Esophagus muscularis mucosa (tissue), 4 donors: ENCODE measurements at regions not wholly inside any gene's neighbourhood (a gene's known extent, or its start where the extent isn't known, plus 50 kb on each side); places are given as distances from the start of the nearest gene placed in this dataset.

Experiments
- DNase-seq: peaks from one replicate; pipeline ENCODE4 v3.0.0-alpha.2; 2017; ENCODE audit errors: extremely low spot score
- H3K27ac ChIP-seq, 4 donors: fragments of 200-600 bp; sonication (generic); replicated peaks in 1 of 4; 1 replicate in 3 of 4; 2 replicates in 1 of 4; pipeline ENCODE4 v1.5.1; 2016 to 2019; ENCODE audit warnings: mild to moderate bottlenecking in 1 of 4
- H3K27me3 ChIP-seq, 4 donors: fragments of 200-600 bp; sonication (generic); one replicate each; pipeline versions ENCODE4 v1.5.1 to v1.6.0; 2016 to 2019
- H3K36me3 ChIP-seq, 4 donors: fragments of 200-600 bp; sonication (generic); one replicate each; pipeline ENCODE4 v1.5.1; 2016 to 2019
- H3K4me1 ChIP-seq, 4 donors: fragments of 200-600 bp; sonication (generic); one replicate each; pipeline ENCODE4 v1.5.1; 2016 to 2019
- H3K4me3 ChIP-seq, 4 donors: fragments of 200-600 bp; sonication (generic); 1 replicate in 2 of 4; 2 replicates in 2 of 4; pipeline ENCODE4 v1.5.1; 2016 to 2019; ENCODE audit warnings: mild to moderate bottlenecking in 4 of 4, moderate library complexity in 1 of 4
- H3K9me3 ChIP-seq, 4 donors: fragments of 200-600 bp; sonication (generic); 1 replicate in 3 of 4; 2 replicates in 1 of 4; pipeline ENCODE4 v1.5.1; 2016 to 2019
- EP300 ChIP-seq: sonication (generic); formaldehyde crosslinking; IDR thresholded peaks from one replicate; pipeline ENCODE4 v1.6.1; 2017; ENCODE audit warnings: antibody characterized with exemption
- POLR2A ChIP-seq: fragments of 450-650 bp; IDR thresholded peaks from one replicate; pipeline ENCODE4 v1.6.1; 2017; ENCODE audit warnings: antibody characterized with exemption, moderate library complexity, mild to moderate bottlenecking, low read depth
- POLR2AphosphoS5 ChIP-seq, 2 donors: sonication (generic); formaldehyde crosslinking; IDR thresholded peaks; one replicate each; pipeline ENCODE4 v1.6.1; 2017; ENCODE audit warnings: antibody characterized with exemption in 2 of 2
- WGBS: methylation state at CpG from one replicate; pipeline ENCODE4 v1.1.5; 2018; 5-methylcytosine and 5-hydroxymethylcytosine counted together
- intact Hi-C: fragments of 100-400 bp; cut with DNase I; formaldehyde crosslinking; loops from one replicate; pipeline ENCODE4 v1.15.1; 2023
- TF ChIP-seq, protein P1 (sequence below), 3 experiments: fragments of 200-600 bp in 2 of 3; fragments of 450-650 bp in 1 of 3; sonication (generic) in 2 of 3; IDR thresholded peaks; one replicate each; pipeline ENCODE4 v1.5.1; 2017 to 2019; ENCODE audit warnings: antibody characterized with exemption in 3 of 3, mild to moderate bottlenecking in 2 of 3, moderate library complexity in 1 of 3

DNA sequence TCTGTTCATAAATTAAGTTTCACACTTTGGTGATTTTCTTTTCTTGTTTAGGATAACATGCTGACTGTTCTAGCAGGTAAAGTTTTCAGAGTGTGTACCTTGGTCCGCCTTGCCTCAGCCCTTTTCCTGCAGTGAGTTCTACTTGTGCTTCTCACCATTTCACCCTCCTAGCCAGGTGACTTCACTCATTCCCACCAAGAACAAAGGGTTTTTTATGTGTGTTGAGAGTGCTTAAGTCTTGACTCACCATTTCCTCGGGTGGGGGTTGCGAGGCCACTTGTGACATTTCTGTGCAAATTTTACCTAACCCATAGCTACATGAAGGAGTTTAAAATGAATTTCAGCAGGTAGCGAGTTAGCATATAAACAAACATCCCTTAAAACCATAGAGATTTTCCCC is 81.4 kb downstream of the C3orf38 start:
- WGBS, result 81% methylated on average over 4 of the region's 4 CpGs

DNA sequence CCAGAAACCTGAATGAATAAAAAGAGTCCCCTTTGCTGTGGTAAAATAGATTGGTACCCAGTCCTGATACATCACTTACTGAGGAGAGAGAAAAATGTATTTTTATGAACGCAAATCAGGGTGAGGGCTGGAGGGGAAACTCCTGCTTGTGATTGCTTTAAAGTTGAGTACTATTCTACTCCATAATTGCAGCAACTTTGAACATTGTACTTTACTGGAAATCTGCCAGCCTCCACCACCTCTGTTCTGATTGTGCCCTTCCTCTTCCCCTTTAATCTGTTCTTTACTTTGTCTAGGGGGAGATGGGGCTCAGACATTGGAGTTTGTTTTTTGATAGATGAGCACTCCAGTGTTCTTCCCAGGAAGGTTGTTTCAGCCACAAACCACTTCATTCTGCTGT is 81.9 kb downstream of the C3orf38 start:
- Histone ChIP-seq H3K4me1 (no peaks in the 10 kb centered on the region), H3K9me3 (no peaks in the 10 kb centered on the region), H3K27ac (no peak overlapping the region), H3K27me3 (no peaks in the 10 kb centered on the region), H3K4me3 (no peak overlapping the region), H3K36me3 (no peaks in the 10 kb centered on the region)
- intact Hi-C loops, result no loop called here
- no peak for DNase-seq
- TF ChIP-seq POLR2AphosphoS5 (IDR thresholded peaks at IDR 0.05) (no peak), POLR2A (no peak), EP300 (no peak)
- TF ChIP-seq, protein P1, sequence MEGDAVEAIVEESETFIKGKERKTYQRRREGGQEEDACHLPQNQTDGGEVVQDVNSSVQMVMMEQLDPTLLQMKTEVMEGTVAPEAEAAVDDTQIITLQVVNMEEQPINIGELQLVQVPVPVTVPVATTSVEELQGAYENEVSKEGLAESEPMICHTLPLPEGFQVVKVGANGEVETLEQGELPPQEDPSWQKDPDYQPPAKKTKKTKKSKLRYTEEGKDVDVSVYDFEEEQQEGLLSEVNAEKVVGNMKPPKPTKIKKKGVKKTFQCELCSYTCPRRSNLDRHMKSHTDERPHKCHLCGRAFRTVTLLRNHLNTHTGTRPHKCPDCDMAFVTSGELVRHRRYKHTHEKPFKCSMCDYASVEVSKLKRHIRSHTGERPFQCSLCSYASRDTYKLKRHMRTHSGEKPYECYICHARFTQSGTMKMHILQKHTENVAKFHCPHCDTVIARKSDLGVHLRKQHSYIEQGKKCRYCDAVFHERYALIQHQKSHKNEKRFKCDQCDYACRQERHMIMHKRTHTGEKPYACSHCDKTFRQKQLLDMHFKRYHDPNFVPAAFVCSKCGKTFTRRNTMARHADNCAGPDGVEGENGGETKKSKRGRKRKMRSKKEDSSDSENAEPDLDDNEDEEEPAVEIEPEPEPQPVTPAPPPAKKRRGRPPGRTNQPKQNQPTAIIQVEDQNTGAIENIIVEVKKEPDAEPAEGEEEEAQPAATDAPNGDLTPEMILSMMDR (IDR thresholded peaks at IDR 0.05), result no peak
- WGBS, result 84% methylated on average over 1 of the region's 1 CpG

More for the DNA sequence above, 81.4 kb downstream of the C3orf38 start:
- H3K4me1 ChIP-seq, result no peaks in the 10 kb centered on the region
- no peaks in the 10 kb centered on the region for H3K9me3 ChIP-seq
- no peak overlapping the region for H3K4me3 ChIP-seq
- TF ChIP-seq, protein P1 (IDR thresholded peaks at IDR 0.05), result no peak
- TF ChIP-seq EP300, result no peak
- intact Hi-C loops, result no loop called here
- no peaks in the 10 kb centered on the region for H3K27me3 ChIP-seq
- no peak for DNase-seq
- H3K36me3 ChIP-seq, result no peaks in the 10 kb centered on the region
- no peak overlapping the region for H3K27ac ChIP-seq

GRCh38 chr3:88235102-88235501 is 85.3 kb downstream of the C3orf38 start:
- intact Hi-C loops, result no loop called here
- 0% methylated on average over 1 of the region's 1 CpG for WGBS
- Histone ChIP-seq H3K27ac (no peak overlapping the region), H3K4me3 (no peak overlapping the region), H3K9me3 (no peaks in the 10 kb centered on the region), H3K4me1 (no peaks in the 10 kb centered on the region), H3K27me3 (no peaks in the 10 kb centered on the region), H3K36me3 (no peaks in the 10 kb centered on the region)
- TF ChIP-seq, protein P1 (IDR thresholded peaks at IDR 0.05), result no peak
- TF ChIP-seq POLR2AphosphoS5 (IDR thresholded peaks at IDR 0.05), result no peak
- no peak for TF ChIP-seq EP300
- no peak for TF ChIP-seq POLR2A
- DNase-seq, result no peak

DNA sequence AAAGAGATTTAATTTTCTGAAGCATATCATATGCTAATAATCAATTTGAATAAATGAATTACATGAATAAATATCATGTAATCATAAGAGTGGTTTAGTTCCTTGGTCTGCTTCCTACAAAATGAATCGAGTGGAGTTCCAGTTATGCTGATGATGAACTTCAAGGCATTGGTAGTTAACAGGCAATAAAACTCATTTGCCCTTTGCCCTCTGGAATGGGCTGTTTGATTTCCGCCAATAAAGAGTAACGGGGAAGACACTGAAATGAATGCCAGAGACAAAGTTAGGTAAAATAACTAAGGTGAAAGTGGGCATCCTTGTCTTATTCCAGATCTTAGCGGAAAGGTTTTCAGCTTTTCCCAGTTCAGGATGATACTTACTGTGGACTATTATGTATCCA is 90.1 kb downstream of the C3orf38 start:
- DNase-seq, result no peak
- H3K4me1 ChIP-seq, result no peaks in the 10 kb centered on the region
- no peaks in the 10 kb centered on the region for H3K9me3 ChIP-seq
- intact Hi-C loops, result no loop called here
- H3K27me3 ChIP-seq, result no peaks in the 10 kb centered on the region
- TF ChIP-seq, protein P1 (IDR thresholded peaks at IDR 0.05), result no peak
- TF ChIP-seq POLR2AphosphoS5 (IDR thresholded peaks at IDR 0.05), result no peak
- TF ChIP-seq EP300, result no peak
- TF ChIP-seq POLR2A, result no peak
- 92% methylated on average over 4 of the region's 4 CpGs for WGBS
- H3K27ac ChIP-seq, result no peak overlapping the region
- no peak overlapping the region for H3K4me3 ChIP-seq
- no peaks in the 10 kb centered on the region for H3K36me3 ChIP-seq

DNA sequence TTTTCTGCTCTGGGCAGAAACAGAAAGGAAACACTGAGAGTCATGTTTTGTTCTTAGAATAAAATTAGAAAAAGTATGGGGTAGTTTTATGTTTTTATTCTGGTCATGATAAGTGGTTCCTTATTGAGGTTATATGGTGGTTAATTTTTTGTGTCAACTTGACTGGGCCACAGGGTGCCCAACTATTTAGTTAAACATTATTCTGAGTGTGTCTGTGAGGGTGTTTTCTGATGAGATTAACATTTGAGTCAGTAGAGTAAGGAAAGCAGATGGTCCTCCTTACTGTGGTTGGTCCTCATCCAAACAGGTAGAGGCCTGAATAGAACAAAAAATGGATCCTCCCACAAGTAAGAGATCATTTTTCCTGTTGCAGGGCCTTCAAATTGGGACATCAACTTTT is 98.9 kb downstream of the C3orf38 start:
- intact Hi-C loops, result no loop called here
- no peaks in the 10 kb centered on the region for H3K36me3 ChIP-seq
- H3K4me1 ChIP-seq, result no peaks in the 10 kb centered on the region
- H3K27me3 ChIP-seq, result no peaks in the 10 kb centered on the region
- no peak for DNase-seq
- H3K27ac ChIP-seq, result no peak overlapping the region
- no peaks in the 10 kb centered on the region for H3K9me3 ChIP-seq
- no peak for TF ChIP-seq EP300
- no peak for TF ChIP-seq POLR2AphosphoS5 (IDR thresholded peaks at IDR 0.05)
- TF ChIP-seq POLR2A, result no peak
- TF ChIP-seq, protein P1 (IDR thresholded peaks at IDR 0.05), result no peak
- no peak overlapping the region for H3K4me3 ChIP-seq
